Heart right ventricle (tissue), 16 donors: ENCODE measurements at regions not wholly inside any gene's neighbourhood (a gene's known extent, or its start where the extent isn't known, plus 50 kb on each side); places are given as distances from the start of the nearest gene placed in this dataset.

Experiments
- ATAC-seq, 8 donors: fragments of 200-7000 bp; cut with Tn5 transposase; one replicate each; pipeline ENCODE4 v1.9.1; 2020; ENCODE audit warnings: mild to moderate bottlenecking in 8 of 8, moderate library complexity in 8 of 8, moderate number of reproducible peaks in 1 of 8
- DNase-seq, 2 donors: peaks; one replicate each; pipeline ENCODE4 v3.0.0-alpha.2; 2020
- H3K27ac ChIP-seq, 10 donors: fragments of 200-600 bp; sonication (generic) in 2 of 10; one replicate each; pipeline versions ENCODE4 v1.5.0 to v1.8.0; 2020 to 2022; ENCODE audit warnings: mild to moderate bottlenecking in 3 of 10
- H3K27me3 ChIP-seq, 7 donors: fragments of 200-600 bp; one replicate each; pipeline ENCODE4 v1.8.0; 2021 to 2022; ENCODE audit warnings: mild to moderate bottlenecking in 2 of 7
- H3K36me3 ChIP-seq, 9 donors: fragments of 200-600 bp; sonication (generic) in 1 of 9; one replicate each; pipeline versions ENCODE4 v1.5.0 to v1.8.0; 2020 to 2022; ENCODE audit warnings: mild to moderate bottlenecking in 2 of 9
- H3K4me1 ChIP-seq, 9 donors: fragments of 200-600 bp; sonication (generic) in 1 of 9; one replicate each; pipeline versions ENCODE4 v1.5.0 to v1.8.0; 2020 to 2022; ENCODE audit warnings: mild to moderate bottlenecking in 4 of 9
- H3K4me3 ChIP-seq, 10 donors: fragments of 200-600 bp; sonication (generic) in 2 of 10; one replicate each; pipeline versions ENCODE4 v1.5.0 to v1.8.0; 2020 to 2022; ENCODE audit warnings: mild to moderate bottlenecking in 7 of 10, moderate library complexity in 2 of 10
- H3K9me3 ChIP-seq, 11 donors: fragments of 200-600 bp in 10 of 11; sonication (generic) in 2 of 11; one replicate each; pipeline versions ENCODE4 v1.5.0 to v1.8.0; 2013 to 2022; ENCODE audit warnings: mild to moderate bottlenecking in 2 of 11, control low read depth in 1 of 11, moderate library complexity in 1 of 11
- whole genome bisulfite sequencing, 2 donors: extraction: QIAGEN DNeasy Blood & Tissue Kit; methylation state at CpG; one replicate each; pipeline ENCODE4 v1.1.7; 2013; ENCODE audit warnings: inconsistent platforms in 1 of 2; 5-methylcytosine and 5-hydroxymethylcytosine counted together
- intact Hi-C, 10 donors: fragments of 100-400 bp; cut with DNase I; formaldehyde crosslinking; loops; one replicate each; pipeline versions ENCODE4 v1.11.1 to v1.14.2; 2022
- TF ChIP-seq, protein P1 (sequence below), 9 donors: fragments of 200-600 bp; sonication (generic) in 2 of 9; IDR thresholded peaks; one replicate each; pipeline versions ENCODE4 v1.5.0 to v1.8.0; 2021 to 2022; ENCODE audit warnings: antibody characterized with exemption in 9 of 9, mild to moderate bottlenecking in 5 of 9, moderate library complexity in 1 of 9
- donor health status: Arrhythmogenic right ventricular cardiomyopathy.
- donor health status: ischemic (EF 13 %, LVEDD 7.1; RV severe dilation, severe dysfunction).
- donor health status: healthy with polysubstance abuse.
- donor health status: DM: no; HTN: yes; CAD: no.
- donor health status: DM: no; HTN: no; CAD: no.
- donor health status: ischemic (EF 25% LVEDD 6.9; RV normal size, moderate dysfunction).
- donor health status: ischemic (EF 25% LVEDD 5.7; RV mildly dilated, moderate dysfunction).
- donor health status: healthy.
- donor health status: DM: yes; HTN: yes; CAD: no.
- donor health status: Ischemic cardiomyopathy.
- donor health status: ischemic (EF 35%, LVEDD 5.7; RV mildly dilated, moderate dysfunction).
- donor health status: nonischemic (EF 11% LVEDD 7.7; RV severe dilation, severe dysfunction).
- donor health status: DM: yes; HTN: yes; CAD: no.
- donor health status: PGD.
- donor health status: ischemic (EF 29% LVEDD 5.4; RV normal size, mild dysfunction).
- donor health status: nonischemic (EF 23%, LVEDD 6.1; RV moderate dilation, normal function).

DNA sequence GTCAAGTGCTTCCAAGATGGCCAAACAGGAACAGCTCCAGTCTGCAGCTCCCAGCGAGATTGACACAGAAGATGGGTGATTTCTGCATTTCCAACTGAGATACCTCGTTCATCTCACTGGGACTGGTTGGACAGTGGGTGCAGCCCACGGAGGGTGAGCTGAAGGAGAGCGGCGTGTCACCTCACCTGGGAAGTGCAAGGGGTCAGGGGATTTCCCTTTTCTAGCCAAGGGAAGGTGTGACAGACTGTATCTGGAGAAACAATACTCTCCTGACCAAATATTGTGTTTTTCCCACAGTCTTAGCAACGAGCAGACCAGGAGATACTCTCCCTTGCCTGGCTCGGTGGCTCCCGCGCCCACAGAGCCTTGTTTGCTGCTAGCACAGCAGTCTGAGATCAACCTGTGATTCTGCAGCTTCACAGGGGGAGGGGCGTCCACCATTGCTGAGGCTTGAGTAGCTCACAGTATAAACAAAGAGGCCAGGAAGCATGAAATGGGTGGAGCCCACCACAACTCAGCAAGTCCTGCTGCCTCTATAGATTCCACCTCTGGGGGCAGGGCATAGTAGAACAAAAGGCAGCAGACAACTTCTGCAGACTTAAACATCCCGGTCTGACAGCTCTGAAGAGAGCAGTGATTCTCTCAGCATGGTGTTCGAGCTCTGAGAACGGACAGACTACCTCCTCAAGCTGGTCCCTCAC, 293.5 kb upstream of the SUCLG2 start:
- DNase-seq, result peak in 1 of 2 donors; percentile 8
- Histone ChIP-seq H3K27me3 (no peaks in the 10 kb centered on the region), H3K4me1 (no peaks in the 10 kb centered on the region), H3K27ac (no peak overlapping the region), H3K4me3 (no peak overlapping the region), H3K9me3 (peaks cover 0 to 14% (median 0%) of the 10 kb centered on the region in 11 donors), H3K36me3 (no peaks in the 10 kb centered on the region)
- WGBS, 2 donors, result 46 to 49% methylated on average over 13 of the region's 13 CpGs
- intact Hi-C loops, result no loop called here
- no peak for ATAC-seq
- TF ChIP-seq, protein P1, sequence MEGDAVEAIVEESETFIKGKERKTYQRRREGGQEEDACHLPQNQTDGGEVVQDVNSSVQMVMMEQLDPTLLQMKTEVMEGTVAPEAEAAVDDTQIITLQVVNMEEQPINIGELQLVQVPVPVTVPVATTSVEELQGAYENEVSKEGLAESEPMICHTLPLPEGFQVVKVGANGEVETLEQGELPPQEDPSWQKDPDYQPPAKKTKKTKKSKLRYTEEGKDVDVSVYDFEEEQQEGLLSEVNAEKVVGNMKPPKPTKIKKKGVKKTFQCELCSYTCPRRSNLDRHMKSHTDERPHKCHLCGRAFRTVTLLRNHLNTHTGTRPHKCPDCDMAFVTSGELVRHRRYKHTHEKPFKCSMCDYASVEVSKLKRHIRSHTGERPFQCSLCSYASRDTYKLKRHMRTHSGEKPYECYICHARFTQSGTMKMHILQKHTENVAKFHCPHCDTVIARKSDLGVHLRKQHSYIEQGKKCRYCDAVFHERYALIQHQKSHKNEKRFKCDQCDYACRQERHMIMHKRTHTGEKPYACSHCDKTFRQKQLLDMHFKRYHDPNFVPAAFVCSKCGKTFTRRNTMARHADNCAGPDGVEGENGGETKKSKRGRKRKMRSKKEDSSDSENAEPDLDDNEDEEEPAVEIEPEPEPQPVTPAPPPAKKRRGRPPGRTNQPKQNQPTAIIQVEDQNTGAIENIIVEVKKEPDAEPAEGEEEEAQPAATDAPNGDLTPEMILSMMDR (IDR thresholded peaks at IDR 0.05), result no peak

DNA sequence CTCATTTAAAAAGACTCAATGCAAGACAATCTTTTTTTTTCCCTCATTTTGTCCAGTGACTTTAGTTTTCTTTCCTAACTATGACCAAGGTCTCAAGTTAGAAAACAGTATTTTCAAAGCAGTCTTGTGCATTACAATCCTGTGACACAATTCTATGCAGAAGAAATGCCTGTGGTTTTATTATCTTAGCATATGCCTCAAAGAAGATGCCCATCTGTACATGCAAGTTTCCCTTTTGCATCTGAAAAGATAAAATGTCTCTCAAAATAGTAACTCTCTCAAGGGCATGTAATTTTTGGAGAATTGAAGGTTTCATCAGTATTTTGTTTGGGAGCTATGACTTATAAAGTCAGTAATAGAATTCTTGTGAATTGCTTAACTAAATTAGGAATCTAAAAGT, 292.0 kb upstream of the SUCLG2 start:
- no peak for ATAC-seq
- no peak for DNase-seq
- no peaks in the 10 kb centered on the region for H3K36me3 ChIP-seq
- no peak overlapping the region for H3K27ac ChIP-seq
- intact Hi-C loops, result no loop called here
- peaks cover 0 to 7% (median 0%) of the 10 kb centered on the region in 11 donors for H3K9me3 ChIP-seq
- TF ChIP-seq, protein P1 (IDR thresholded peaks at IDR 0.05), result no peak
- H3K4me3 ChIP-seq, result no peak overlapping the region
- H3K27me3 ChIP-seq, result no peaks in the 10 kb centered on the region
- peaks cover 0 to 5% (median 0%) of the 10 kb centered on the region in 9 donors for H3K4me1 ChIP-seq

DNA sequence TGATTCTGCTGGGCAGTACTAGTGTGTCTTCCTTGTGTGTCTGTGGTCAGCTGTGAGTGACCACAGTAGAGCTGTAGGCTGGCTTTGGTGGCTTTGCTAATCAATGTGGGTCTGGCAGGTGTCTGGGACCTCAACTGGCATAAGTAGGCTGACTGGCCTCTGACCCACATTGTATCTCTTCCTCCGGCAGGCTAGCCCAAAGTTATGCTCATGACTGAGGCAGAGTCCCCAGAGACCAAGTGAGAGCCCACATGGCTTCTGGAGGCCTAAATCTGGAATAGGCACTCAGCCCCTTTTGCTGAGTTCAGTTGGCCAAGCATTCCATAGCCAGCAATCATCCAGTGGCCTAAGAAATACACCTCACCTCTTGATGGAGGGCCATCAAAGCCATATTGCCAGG, 289.1 kb upstream of the SUCLG2 start:
- Histone ChIP-seq H3K36me3 (no peaks in the 10 kb centered on the region), H3K9me3 (no peaks in the 10 kb centered on the region), H3K4me3 (no peak overlapping the region), H3K27ac (no peak overlapping the region), H3K4me1 (peaks cover 0 to 15% (median 0%) of the 10 kb centered on the region in 9 donors), H3K27me3 (no peaks in the 10 kb centered on the region)
- no peak for ATAC-seq
- intact Hi-C loops, result no loop called here
- WGBS, 2 donors, result 82 to 92% methylated on average over 1 of the region's 1 CpG
- DNase-seq, result no peak
- TF ChIP-seq, protein P1 (IDR thresholded peaks at IDR 0.05), result no peak

DNA sequence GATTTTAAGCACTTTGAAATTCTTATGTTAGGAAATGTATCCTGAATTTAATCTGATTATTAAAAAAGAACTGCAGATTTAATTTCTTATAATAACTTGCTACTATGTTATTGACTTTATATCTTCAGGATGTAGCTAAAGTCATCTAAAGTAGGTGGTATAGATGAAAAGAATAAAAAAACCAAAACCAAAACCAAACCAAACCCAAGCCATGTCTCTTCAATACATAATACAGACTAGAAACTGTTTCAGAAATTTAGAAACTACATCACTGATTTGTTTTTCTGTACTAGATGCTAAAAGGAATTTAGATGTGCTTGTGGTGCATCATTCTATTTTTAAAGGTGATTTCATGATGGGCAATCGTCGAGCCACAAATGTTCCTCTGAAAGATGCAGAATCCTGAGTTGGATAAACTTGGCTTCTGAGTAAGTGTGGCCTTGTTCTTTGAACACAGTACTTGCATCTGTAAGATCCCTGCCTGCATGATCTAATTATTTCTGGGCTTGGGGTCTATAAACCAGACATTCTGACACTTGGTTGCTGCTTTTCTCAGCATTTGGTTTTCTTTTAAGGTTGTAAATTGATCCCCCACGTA, 287.1 kb upstream of the SUCLG2 start:
- ATAC-seq, result no peak
- TF ChIP-seq, protein P1 (IDR thresholded peaks at IDR 0.05), result no peak
- WGBS, 2 donors, result 73 to 74% methylated on average over 3 of the region's 3 CpGs

More for the DNA sequence above, 287.1 kb upstream of the SUCLG2 start:
- H3K4me1 ChIP-seq, result peaks cover 0 to 15% (median 0%) of the 10 kb centered on the region in 9 donors
- intact Hi-C loops, result no loop called here
- peak overlapping the region in 1 of 10 donors; percentile 11 for H3K27ac ChIP-seq
- no peaks in the 10 kb centered on the region for H3K36me3 ChIP-seq
- no peak for DNase-seq
- H3K4me3 ChIP-seq, result no peak overlapping the region
- no peaks in the 10 kb centered on the region for H3K9me3 ChIP-seq
- no peaks in the 10 kb centered on the region for H3K27me3 ChIP-seq
